CD14-positive monocyte (primary cell): ENCODE measurements at regions not wholly inside any gene's neighbourhood (a gene's known extent, or its start where the extent isn't known, plus 50 kb on each side); places are given as distances from the start of the nearest gene placed in this dataset.

Source experiments
- DNase-seq, 3 donors: peaks; one replicate each; pipeline ENCODE4 v3.0.0-alpha.2; 2011 to 2022
- H2AFZ ChIP-seq: 2 replicates; pipeline ENCODE4 v1.6.0; 2012; ENCODE audit warnings: mild to moderate bottlenecking, low read depth, low read length, inconsistent platforms; ENCODE audit not compliant: insufficient read depth, poor library complexity, severe bottlenecking
- H3K27ac ChIP-seq, 2 donors: 1 replicate in 1 of 2; 2 replicates in 1 of 2; pipeline ENCODE4 v1.5.1; 2012 to 2013; ENCODE audit warnings: low read length in 2 of 2, control low read depth in 1 of 2, inconsistent platforms in 1 of 2, low read depth in 1 of 2, mild to moderate bottlenecking in 1 of 2
- H3K27me3 ChIP-seq, 2 donors: one replicate each; pipeline versions ENCODE4 v1.6.0 to v1.6.1; 2011 to 2013; ENCODE audit warnings: low read length in 2 of 2; ENCODE audit not compliant: control insufficient read depth in 2 of 2, insufficient read depth in 2 of 2
- H3K36me3 ChIP-seq, 2 donors: replicated peaks in 1 of 2; 1 replicate in 1 of 2; 2 replicates in 1 of 2; pipeline versions ENCODE4 v1.5.1 to v1.6.1; 2012 to 2013; ENCODE audit warnings: low read length in 2 of 2, control low read depth in 1 of 2, inconsistent platforms in 1 of 2, mild to moderate bottlenecking in 1 of 2; ENCODE audit not compliant: insufficient read depth in 2 of 2, control insufficient read depth in 1 of 2
- H3K4me1 ChIP-seq, 2 donors: 1 replicate in 1 of 2; 2 replicates in 1 of 2; pipeline versions ENCODE4 v1.5.1 to v1.6.1; 2012 to 2013; ENCODE audit warnings: low read length in 2 of 2, control low read depth in 1 of 2, inconsistent platforms in 1 of 2, mild to moderate bottlenecking in 1 of 2, moderate library complexity in 1 of 2; ENCODE audit not compliant: insufficient read depth in 2 of 2, control insufficient read depth in 1 of 2
- H3K4me2 ChIP-seq: replicated peaks from 2 replicates; pipeline ENCODE3; 2012; ENCODE audit warnings: low read length, moderate library complexity, mild to moderate bottlenecking; ENCODE audit not compliant: poor library complexity, severe bottlenecking; ENCODE audit errors: extremely low read depth
- H3K4me3 ChIP-seq, 3 experiments: fragments of 200-600 bp in 1 of 3; sonication (generic) in 1 of 3; replicated peaks in 1 of 3; 1 replicate in 2 of 3; 2 replicates in 1 of 3; pipeline ENCODE4 v1.5.1; 2011 to 2013; ENCODE audit warnings: low read length in 3 of 3, mild to moderate bottlenecking in 3 of 3, control low read depth in 2 of 3, low read depth in 2 of 3, inconsistent platforms in 1 of 3, moderate library complexity in 1 of 3
- H3K79me2 ChIP-seq: 2 replicates; pipeline ENCODE4 v1.6.0; 2012; ENCODE audit warnings: mild to moderate bottlenecking, control low read depth, inconsistent platforms, low read length, moderate library complexity; ENCODE audit not compliant: insufficient read depth
- H3K9ac ChIP-seq: 2 replicates; pipeline ENCODE4 v1.6.0; 2017; ENCODE audit warnings: low read length, mild to moderate bottlenecking; ENCODE audit not compliant: insufficient read depth, poor library complexity, severe bottlenecking
- H3K9me3 ChIP-seq, 2 donors: replicated peaks in 1 of 2; 1 replicate in 1 of 2; 2 replicates in 1 of 2; pipeline versions ENCODE4 v1.5.1 to v1.6.1; 2012 to 2013; ENCODE audit warnings: low read length in 2 of 2, control low read depth in 1 of 2; ENCODE audit not compliant: control insufficient read depth in 1 of 2, insufficient read depth in 1 of 2
- H4K20me1 ChIP-seq: 2 replicates; pipeline ENCODE4 v1.6.0; 2012; ENCODE audit warnings: mild to moderate bottlenecking, low read length, control low read depth, moderate library complexity; ENCODE audit not compliant: insufficient read depth
- H3K27ac Mint-ChIP-seq, 7 donors: one replicate each; pipeline ENCODE4 v1.8.0; 2020; ENCODE audit warnings: mild to moderate bottlenecking in 7 of 7, mixed read lengths in 7 of 7, moderate library complexity in 6 of 7, inconsistent platforms in 2 of 7
- H3K27me3 Mint-ChIP-seq, 3 donors: one replicate each; pipeline ENCODE4 v1.8.0; 2021 to 2022; ENCODE audit warnings: low read depth in 3 of 3, mild to moderate bottlenecking in 3 of 3, mixed read lengths in 3 of 3, moderate library complexity in 3 of 3, inconsistent platforms in 1 of 3
- H3K36me3 Mint-ChIP-seq, 2 donors: one replicate each; pipeline ENCODE4 v1.8.0; 2020; ENCODE audit warnings: mixed read lengths in 2 of 2, inconsistent platforms in 1 of 2, mild to moderate bottlenecking in 1 of 2
- H3K4me1 Mint-ChIP-seq: one replicate; pipeline ENCODE4 v1.8.0; 2020; ENCODE audit warnings: mild to moderate bottlenecking, mixed read lengths
- H3K4me3 Mint-ChIP-seq, 2 donors: one replicate each; pipeline ENCODE4 v1.8.0; 2020; ENCODE audit warnings: mild to moderate bottlenecking in 2 of 2, mixed read lengths in 2 of 2, moderate library complexity in 1 of 2
- H3K9me3 Mint-ChIP-seq, 7 donors: one replicate each; pipeline ENCODE4 v1.8.0; 2020 to 2022; ENCODE audit warnings: mixed read lengths in 7 of 7, mild to moderate bottlenecking in 6 of 7, moderate library complexity in 6 of 7, inconsistent platforms in 2 of 7
- WGBS: methylation state at CpG from one replicate; pipeline ENCODE4 v1.1.5; 2013; ENCODE audit warnings: missing lambda C conversion rate; ENCODE audit not compliant: insufficient coverage; 5-methylcytosine and 5-hydroxymethylcytosine counted together
- intact Hi-C, 2 donors: fragments of 100-400 bp; cut with micrococcal nuclease; formaldehyde crosslinking; loops; one replicate each; pipeline versions ENCODE4 v1.15.0 to v1.15.1; 2023
- TF ChIP-seq, protein P1 (sequence below): fragments of 200-600 bp; IDR thresholded peaks from one replicate; pipeline ENCODE4 v1.8.0; 2022; ENCODE audit warnings: antibody characterized with exemption, mild to moderate bottlenecking

DNA sequence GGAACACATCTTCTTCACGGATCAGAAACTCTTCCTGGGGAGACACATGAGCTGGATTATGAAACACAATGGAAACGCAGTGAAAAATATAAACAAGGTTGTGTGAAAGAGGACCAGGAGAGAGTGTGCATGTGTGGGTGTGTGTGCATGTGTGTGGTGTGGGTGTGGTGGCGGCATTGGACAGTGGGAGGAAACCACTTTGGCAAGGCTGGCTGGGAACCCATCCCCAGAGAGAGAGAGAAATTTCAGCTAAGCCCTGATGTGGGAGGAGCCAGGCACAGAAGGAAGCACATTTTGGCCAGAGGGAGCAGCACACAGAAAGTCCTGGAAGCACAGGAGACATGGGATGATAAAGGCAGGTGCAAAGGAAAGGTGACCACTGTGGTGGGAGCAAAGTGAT, 147.6 kb upstream of the COPS8 start:
- Histone ChIP-seq H3K79me2 (no peaks in the 10 kb centered on the region), H4K20me1 (no peaks in the 10 kb centered on the region), H2AFZ (no peak overlapping the region), H3K9me3 (no peaks in the 10 kb centered on the region), H3K4me1 (peaks cover 9 to 10% of the 10 kb centered on the region in 2 donors), H3K4me2 (no peak overlapping the region), H3K9ac (no peak overlapping the region), H3K36me3 (no peaks in the 10 kb centered on the region), H3K4me3 (no peak overlapping the region), H3K27ac (no peak overlapping the region), H3K27me3 (no peaks in the 10 kb centered on the region)
- intact Hi-C loops = no loop called here
- H3K36me3 Mint-ChIP-seq = no peaks in the 10 kb centered on the region
- no peak overlapping the region for H3K27ac Mint-ChIP-seq
- WGBS = 70% methylated on average over 3 of the region's 3 CpGs
- TF ChIP-seq, protein P1, sequence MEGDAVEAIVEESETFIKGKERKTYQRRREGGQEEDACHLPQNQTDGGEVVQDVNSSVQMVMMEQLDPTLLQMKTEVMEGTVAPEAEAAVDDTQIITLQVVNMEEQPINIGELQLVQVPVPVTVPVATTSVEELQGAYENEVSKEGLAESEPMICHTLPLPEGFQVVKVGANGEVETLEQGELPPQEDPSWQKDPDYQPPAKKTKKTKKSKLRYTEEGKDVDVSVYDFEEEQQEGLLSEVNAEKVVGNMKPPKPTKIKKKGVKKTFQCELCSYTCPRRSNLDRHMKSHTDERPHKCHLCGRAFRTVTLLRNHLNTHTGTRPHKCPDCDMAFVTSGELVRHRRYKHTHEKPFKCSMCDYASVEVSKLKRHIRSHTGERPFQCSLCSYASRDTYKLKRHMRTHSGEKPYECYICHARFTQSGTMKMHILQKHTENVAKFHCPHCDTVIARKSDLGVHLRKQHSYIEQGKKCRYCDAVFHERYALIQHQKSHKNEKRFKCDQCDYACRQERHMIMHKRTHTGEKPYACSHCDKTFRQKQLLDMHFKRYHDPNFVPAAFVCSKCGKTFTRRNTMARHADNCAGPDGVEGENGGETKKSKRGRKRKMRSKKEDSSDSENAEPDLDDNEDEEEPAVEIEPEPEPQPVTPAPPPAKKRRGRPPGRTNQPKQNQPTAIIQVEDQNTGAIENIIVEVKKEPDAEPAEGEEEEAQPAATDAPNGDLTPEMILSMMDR = no peak
- H3K4me3 Mint-ChIP-seq = no peak overlapping the region
- peaks cover 0 to 3% (median 0%) of the 10 kb centered on the region in 7 donors for H3K9me3 Mint-ChIP-seq
- DNase-seq = no peak
- H3K27me3 Mint-ChIP-seq = peaks cover 14 to 19% (median 15%) of the 10 kb centered on the region in 3 donors
- H3K4me1 Mint-ChIP-seq = peaks cover 13% of the 10 kb centered on the region

DNA sequence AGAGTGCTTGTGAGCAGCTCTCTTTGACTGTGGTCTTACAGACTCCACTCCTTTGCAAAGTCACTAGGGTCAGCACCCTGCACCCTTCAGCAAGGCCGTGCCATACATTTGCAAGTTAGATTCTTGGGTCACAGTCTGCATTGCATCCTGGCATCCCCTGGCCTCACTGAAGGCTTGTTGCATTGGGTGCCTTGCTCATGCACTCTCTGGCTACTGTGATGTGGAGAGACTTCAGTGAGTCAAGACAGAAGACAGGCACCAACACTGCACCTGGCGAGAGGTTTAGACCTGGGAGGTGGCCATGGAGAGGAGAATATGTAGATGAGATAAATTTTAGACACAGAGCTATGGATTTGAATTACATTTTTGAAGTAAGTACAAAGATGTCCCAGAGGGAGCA, 146.4 kb upstream of the COPS8 start:
- Histone ChIP-seq H3K27me3 (no peaks in the 10 kb centered on the region), H3K4me3 (no peak overlapping the region), H3K27ac (no peak overlapping the region), H3K4me1 (peaks cover 9 to 10% of the 10 kb centered on the region in 2 donors), H2AFZ (no peak overlapping the region), H4K20me1 (no peaks in the 10 kb centered on the region), H3K9ac (no peak overlapping the region), H3K4me2 (no peak overlapping the region), H3K9me3 (no peaks in the 10 kb centered on the region), H3K79me2 (no peaks in the 10 kb centered on the region), H3K36me3 (no peaks in the 10 kb centered on the region)
- Mint-ChIP-seq H3K27me3 (peaks cover 9 to 18% (median 17%) of the 10 kb centered on the region in 3 donors), H3K27ac (no peak overlapping the region), H3K4me3 (no peak overlapping the region), H3K36me3 (no peaks in the 10 kb centered on the region), H3K4me1 (peaks cover 13% of the 10 kb centered on the region), H3K9me3 (peaks cover 0 to 3% (median 0%) of the 10 kb centered on the region in 7 donors)
- 100% methylated on average over 1 of the region's 2 CpGs for WGBS
- TF ChIP-seq, protein P1 = no peak
- intact Hi-C loops = no loop called here
- no peak for DNase-seq
